Mononuclear cell (primary cell): ENCODE measurements at regions not wholly inside any gene's neighbourhood (a gene's known extent, or its start where the extent isn't known, plus 50 kb on each side); places are given as distances from the start of the nearest gene placed in this dataset.
"Not testable (repeated sequence)": the region's sequence is repeated elsewhere in the genome, so short reads cannot be mapped to it uniquely, and the experiment has no call there.

ENCODE experiments used
- H3K27me3 ChIP-seq: 2 replicates; pipeline ENCODE4 v1.6.0; 2011; ENCODE audit warnings: low read length, control low read depth; ENCODE audit not compliant: insufficient read depth
- H3K4me1 ChIP-seq: 2 replicates; pipeline ENCODE4 v1.5.1; 2011; ENCODE audit warnings: mild to moderate bottlenecking, low read length, control low read depth; ENCODE audit not compliant: insufficient read depth
- H3K4me3 ChIP-seq: 2 replicates; pipeline ENCODE4 v1.5.1; 2011; ENCODE audit warnings: mild to moderate bottlenecking, low read length, moderate library complexity
- H3K9me3 ChIP-seq: 2 replicates; pipeline ENCODE4 v1.5.1; 2011; ENCODE audit warnings: low read depth, mild to moderate bottlenecking, control low read depth, low read length

DNA sequence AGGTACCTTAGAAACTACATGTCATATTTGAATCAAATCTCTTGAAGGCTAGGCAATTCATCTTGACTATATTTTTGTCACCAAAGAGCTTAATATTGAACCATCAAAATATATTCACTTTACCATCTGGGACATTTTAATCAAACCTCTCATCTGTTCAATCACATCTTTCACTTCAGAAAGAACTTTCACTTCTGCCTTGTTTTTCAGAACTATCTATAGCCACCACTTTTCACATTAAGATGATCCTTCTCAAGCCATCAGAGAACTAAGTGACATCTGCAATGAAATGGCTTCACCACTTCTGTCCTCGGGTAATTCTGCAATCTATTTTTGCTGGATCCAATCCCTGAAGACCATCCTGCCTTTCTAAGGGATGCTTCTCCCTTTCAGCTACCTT, 57.8 kb downstream of the OR2B2 start:
- H3K9me3 ChIP-seq = no peaks in the 10 kb centered on the region
- no peak overlapping the region for H3K4me3 ChIP-seq
- H3K27me3 ChIP-seq = no peaks in the 10 kb centered on the region
- H3K4me1 ChIP-seq = no peaks in the 10 kb centered on the region

DNA sequence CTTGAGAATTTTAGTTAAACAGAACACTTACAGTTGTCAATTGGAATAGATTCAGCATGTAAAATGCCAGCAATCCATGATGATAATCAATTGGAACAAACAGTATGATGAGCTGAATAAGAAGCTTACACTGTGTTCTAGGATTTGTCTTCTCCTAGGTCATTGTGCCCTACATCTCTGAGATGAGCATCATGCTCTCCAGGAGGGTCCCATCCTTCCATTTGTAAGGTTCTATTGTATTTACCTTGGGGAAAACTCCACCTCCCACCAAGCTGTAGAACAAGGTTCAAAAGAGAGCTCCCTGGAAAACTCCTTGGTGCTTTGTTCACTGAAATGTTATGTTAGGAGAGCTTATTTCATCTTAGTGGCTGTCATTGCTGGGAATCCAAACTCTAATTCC, 60.8 kb downstream of the OR2B2 start:
- Histone ChIP-seq H3K4me3 (no peak overlapping the region), H3K9me3 (no peaks in the 10 kb centered on the region), H3K27me3 (no peaks in the 10 kb centered on the region), H3K4me1 (no peaks in the 10 kb centered on the region)

DNA sequence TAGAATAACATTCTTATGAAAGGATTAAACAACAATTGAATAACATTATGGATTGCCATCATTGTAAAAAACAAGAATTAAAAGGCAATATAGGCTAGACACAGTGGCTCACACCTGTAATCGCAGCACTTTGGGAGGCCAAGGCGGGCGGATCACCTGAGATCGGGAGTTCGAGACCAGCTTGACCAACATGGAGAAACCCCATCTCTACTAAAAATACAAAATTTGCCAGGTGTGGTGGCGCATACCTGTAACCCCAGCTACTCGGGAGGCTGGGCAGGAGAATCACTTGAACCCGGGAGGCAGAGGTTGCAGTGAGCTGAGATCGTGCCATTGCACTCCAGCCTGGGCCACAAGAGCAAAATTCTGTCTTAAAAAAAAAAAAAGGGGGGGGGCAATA, 63.2 kb downstream of the OR2B2 start:
- not testable (repeated sequence) for H3K4me3 ChIP-seq, H3K27me3 ChIP-seq, H3K9me3 ChIP-seq, H3K4me1 ChIP-seq

DNA sequence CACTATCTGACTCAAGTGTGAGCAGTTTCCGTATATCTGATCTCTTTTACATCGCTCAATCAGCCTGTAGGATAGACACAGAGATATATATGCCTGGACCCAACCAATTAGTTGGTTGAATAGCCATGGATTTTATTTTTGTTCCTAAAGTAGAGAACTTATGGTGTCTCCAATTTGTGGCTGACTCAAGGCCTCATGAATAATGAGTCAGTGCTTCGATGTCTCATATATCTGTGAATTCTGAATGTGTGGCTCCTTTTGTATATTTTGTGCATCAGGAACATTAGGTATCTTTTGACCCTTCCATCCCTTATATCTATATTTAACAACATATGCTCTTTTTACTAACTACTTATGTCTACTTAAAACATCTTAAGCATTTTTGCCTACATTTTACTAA, 64.5 kb downstream of the OR2B2 start:
- Histone ChIP-seq H3K27me3 (no peaks in the 10 kb centered on the region), H3K4me1 (no peaks in the 10 kb centered on the region), H3K9me3 (no peaks in the 10 kb centered on the region), H3K4me3 (no peak overlapping the region)

DNA sequence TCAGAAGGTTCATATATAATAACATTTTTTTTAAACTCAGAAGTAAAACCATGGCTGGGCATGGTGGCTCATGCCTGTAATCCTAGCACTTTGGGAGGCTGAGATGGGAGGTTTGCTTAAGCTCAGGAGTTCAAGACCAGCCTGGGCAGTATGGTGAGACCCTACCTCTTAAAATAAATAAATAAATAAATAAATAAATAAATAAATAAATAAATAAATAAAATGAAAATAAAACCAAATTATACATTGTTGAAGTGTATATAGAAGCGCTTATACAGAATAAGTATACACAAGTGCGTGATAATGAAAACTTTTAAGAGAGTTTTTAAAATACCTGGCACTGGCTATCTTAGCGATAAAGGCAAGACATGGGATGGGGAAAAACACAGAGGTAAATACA, 71.6 kb downstream of the OR2B2 start:
- H3K4me3 ChIP-seq = no peak overlapping the region
- H3K4me1 ChIP-seq = peaks cover 27% of the 10 kb centered on the region

DNA sequence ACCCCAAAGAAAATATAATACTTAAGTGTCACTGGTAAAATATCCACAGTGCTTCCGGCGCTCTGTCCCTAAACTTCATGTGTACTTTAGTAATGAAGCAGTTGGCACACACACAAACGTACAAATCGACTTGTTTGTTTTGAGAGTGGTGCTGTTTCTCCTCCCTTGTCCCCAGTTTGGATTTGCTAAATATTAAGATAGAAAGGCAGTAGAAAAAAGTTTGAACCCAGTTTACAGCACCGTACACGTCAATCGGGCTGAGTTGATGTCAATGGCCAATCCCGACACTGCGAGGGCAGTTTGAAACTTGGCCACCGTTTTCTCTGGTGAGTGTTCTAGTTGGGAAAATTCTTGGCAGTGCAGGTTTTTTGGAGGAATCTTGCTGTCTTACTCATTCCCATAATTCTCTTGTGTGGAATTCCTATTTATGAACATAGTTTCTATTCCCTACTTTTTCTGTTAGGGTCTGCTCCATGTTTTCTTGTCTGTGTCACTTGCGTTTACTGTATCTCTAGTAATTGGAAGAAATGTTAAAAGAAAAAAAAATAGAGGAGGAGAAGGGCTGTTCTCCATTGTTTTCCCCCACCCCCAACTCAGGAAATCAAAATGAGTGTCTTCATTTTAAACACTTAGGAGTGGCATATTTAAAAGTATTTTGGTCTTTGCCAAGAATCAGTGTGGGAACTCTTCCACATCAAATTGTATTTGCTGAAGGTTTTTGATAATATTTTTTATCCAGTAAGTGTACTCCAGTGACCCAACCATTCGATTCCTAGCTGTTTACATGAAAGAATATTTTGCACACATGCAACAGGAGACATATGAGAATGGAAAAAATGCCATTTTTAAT, 72.3 kb downstream of the OR2B2 start:
- H3K4me3 ChIP-seq = peak overlapping the region; percentile 71
- H3K27me3 ChIP-seq = no peaks in the 10 kb centered on the region
- no peaks in the 10 kb centered on the region for H3K9me3 ChIP-seq
- peaks cover 27% of the 10 kb centered on the region for H3K4me1 ChIP-seq

More for the DNA sequence above, 71.6 kb downstream of the OR2B2 start:
- no peaks in the 10 kb centered on the region for H3K9me3 ChIP-seq
- H3K27me3 ChIP-seq = no peaks in the 10 kb centered on the region

DNA sequence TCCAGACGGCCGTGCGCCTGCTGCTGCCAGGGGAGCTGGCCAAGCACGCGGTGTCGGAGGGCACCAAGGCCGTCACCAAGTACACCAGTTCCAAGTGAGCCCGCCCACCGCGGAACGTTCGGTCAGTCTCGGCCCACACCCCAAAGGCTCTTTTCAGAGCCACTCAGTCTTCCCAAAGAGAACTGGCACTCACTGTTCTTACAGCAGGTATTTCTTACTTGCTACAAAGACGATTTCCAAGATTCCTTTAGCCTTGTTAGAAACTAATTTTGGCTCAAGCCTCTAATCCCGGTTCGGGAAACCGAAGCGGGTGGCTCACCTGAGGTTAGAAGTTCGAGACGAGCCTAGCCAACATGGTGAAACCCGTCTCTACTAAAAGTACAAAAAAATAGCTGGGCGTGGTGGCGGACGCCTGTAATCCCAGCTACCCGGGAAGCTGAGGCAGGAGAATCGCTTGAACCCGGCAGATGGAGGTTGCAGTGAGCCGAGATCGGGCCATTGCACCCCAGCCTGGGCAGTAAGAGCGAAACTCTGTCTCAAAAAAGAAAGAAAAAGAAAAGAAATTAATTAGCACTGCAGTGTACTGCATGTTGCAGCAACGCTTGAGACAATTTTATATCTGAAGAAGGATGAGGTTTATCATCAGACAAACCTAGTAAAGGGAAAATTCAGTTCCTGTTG, 73.1 kb downstream of the OR2B2 start:
- Histone ChIP-seq H3K9me3 (no peaks in the 10 kb centered on the region), H3K4me3 (peak overlapping the region; percentile 71), H3K27me3 (no peaks in the 10 kb centered on the region), H3K4me1 (peaks cover 33% of the 10 kb centered on the region)

DNA sequence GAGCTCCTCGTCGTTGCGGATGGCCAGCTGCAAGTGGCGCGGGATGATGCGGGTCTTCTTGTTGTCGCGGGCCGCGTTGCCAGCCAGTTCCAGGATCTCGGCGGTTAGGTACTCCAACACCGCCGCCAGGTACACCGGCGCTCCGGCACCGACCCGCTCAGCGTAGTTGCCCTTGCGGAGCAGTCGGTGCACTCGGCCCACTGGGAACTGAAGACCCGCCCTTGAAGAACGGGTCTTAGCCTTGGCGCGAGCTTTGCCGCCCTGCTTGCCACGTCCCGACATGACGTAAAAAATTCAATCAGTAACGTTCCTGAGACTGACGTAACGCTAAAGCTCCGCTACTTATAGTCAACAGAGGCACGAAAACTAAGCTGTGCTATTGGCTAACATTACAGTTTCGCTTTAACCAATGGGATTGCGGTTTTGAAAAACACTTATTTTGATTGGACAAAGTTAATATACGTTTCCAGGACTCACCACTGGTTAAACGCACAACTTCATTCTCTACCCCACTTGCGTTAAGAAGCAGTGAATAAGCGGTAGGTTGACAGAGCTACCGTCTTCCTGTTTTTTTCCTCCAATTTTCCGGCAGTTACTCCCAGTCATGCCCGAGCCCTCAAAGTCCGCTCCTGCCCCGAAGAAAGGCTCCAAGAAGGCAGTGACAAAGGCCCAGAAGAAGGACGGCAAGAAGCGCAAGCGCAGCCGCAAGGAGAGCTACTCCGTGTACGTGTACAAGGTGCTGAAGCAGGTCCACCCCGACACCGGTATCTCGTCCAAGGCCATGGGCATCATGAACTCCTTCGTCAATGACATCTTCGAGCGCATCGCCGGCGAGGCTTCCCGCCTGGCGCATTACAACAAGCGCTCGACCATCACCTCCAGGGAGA, 73.9 kb downstream of the OR2B2 start:
- H3K4me3 ChIP-seq = peak overlapping the region; percentile 71
- H3K4me1 ChIP-seq = peaks cover 33% of the 10 kb centered on the region
- no peaks in the 10 kb centered on the region for H3K27me3 ChIP-seq
- no peaks in the 10 kb centered on the region for H3K9me3 ChIP-seq

DNA sequence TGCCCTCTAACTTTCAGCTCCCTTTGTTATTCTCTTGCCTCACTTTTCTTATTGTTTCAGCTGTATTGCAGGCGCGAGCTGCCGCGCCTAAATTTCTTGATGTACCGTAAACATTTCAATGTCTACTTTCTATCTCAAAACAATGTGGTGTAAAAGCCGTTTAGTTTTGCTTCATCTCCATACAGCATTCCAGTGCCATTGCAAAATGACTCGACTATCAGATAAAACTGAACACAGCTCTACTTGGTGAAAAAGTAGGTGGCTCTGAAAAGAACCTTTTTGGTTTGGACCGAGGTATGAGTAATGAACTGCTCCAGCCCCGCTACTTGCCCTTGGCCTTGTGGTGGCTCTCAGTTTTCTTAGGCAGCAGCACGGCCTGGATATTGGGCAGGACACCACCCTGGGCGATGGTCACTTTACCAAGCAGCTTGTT, 74.6 kb downstream of the OR2B2 start:
- Histone ChIP-seq H3K9me3 (no peaks in the 10 kb centered on the region), H3K27me3 (no peaks in the 10 kb centered on the region), H3K4me1 (peaks cover 33% of the 10 kb centered on the region), H3K4me3 (peak overlapping the region; percentile 71)

DNA sequence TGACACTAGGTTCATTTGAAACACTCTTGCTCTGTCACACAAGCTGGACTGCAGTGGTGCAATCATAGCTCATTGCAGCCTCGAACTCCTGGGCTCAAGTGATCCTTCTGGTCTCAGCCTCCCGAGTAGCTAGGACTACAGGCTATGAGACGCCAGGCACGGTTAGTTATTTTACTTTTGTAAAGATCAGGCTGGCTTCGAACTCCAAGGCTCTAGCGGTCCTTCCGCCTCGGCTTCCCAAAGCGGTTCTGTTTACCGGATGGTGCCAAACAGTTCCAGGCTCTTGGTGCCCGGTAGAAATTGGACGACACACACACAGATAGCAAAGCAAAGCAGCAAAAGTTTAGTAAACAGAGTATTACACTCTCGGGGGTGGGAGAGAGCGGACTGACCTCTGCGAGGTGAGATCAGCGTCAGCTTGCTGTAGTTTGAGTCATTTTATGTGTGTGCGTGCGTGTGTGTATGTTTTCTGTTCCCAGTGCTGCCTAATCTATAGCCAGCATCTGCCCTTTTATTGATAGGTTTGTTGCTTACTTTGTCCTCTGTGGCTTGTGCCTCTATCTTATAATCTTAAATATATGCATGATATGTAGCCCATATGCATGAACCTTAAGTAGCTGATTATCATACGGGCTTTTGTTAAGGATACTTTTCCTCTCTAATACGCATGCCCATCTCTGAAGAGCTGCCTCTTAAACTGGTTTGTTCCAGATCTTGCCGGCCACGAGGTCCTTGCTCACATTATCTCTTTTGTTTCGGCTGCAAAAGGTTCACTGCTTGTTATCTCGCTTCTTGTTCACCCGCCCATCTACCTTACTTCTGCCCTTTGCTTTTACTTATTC, 75.2 kb downstream of the OR2B2 start:
- no peaks in the 10 kb centered on the region for H3K27me3 ChIP-seq
- H3K9me3 ChIP-seq = no peaks in the 10 kb centered on the region
- peaks cover 33% of the 10 kb centered on the region for H3K4me1 ChIP-seq
- H3K4me3 ChIP-seq = peak overlapping the region; percentile 71

DNA sequence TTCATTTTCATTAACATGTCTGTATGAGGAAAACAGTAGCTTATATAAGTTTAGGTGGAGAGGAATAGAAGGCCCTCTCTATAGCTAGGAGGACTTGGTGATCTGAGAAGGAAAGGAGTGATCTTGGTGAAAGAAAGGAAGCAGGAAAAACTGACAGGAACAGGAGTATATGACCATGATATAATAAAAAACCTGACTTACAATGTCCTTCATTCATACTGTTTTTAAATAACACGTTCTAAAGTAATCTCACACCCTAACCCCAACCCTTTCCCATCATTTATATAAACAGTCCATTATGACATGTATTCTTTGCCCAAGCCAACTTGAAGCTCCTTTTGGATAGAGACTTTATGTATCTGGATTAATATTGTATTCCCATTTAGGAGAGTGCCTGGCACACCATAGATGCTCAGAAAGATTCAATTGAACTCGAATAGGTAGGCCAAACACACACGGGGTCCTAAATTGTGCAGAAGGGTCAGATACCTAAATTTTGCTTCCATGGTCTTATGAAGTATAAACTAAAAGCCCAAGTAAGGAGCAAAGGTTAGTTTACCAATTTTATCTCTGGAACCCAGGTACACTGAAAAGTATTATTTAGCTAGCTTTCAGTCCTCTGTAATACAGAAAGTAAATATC, 75.9 kb downstream of the OR2B2 start:
- Histone ChIP-seq H3K4me3 (peak overlapping the region; percentile 71), H3K27me3 (no peaks in the 10 kb centered on the region), H3K4me1 (peaks cover 33% of the 10 kb centered on the region), H3K9me3 (no peaks in the 10 kb centered on the region)

DNA sequence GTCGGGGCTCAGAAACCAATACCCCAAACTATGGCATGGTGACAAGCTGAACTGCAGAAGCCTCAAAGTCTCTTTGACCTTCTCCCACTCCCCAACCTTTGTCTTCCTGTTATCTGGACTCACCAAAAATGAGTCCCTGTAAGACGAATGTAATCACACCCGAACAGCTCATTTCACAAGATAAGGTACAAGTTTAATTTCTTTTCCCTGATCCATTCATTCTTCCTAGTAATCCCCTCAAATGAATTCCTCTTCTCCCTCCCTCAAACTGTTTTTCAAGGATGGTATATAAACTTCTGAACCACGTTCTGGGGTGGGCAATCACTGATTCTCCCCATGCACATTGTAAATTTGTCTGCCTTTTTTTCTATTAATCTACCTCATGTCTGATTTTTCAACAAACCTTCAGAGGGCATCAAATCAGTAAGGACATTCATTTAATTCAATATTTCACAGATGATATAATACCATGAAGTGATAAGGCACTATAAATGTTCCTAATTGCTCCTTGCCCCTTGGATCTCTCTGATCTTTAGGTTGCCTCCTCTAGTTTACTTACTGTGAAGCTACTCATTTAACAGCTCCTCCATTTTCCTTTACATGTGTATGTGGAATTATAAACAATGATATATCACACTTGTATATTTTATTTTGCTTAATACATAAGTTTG, 77.2 kb downstream of the OR2B2 start:
- no peaks in the 10 kb centered on the region for H3K27me3 ChIP-seq
- no peak overlapping the region for H3K4me3 ChIP-seq
- peaks cover 39% of the 10 kb centered on the region for H3K4me1 ChIP-seq
- no peaks in the 10 kb centered on the region for H3K9me3 ChIP-seq

DNA sequence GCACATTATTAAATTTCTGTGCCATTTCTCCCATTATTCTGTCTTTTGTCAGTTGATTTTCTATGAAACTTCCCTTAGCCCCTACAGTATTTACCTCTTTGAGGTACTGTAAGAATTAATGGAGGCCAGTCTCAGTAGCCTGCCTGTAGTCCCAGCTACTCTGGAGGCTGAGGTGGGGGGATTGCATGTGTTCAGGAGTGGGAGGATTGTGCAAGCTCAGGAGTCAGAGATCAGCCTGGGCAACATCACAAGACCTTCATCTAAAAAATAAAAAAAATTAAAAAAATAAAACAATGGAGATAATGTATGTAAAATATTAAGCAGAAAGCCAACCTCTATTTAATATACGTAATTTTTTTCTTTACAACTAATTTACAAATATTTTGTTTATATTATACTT, 77.8 kb downstream of the OR2B2 start:
- Histone ChIP-seq H3K9me3 (no peaks in the 10 kb centered on the region), H3K27me3 (no peaks in the 10 kb centered on the region), H3K4me3 (no peak overlapping the region), H3K4me1 (peaks cover 39% of the 10 kb centered on the region)
